Glutamatergic neuron (in vitro differentiated cells): ENCODE measurements at regions not wholly inside any gene's neighbourhood (a gene's known extent, or its start where the extent isn't known, plus 50 kb on each side); places are given as distances from the start of the nearest gene placed in this dataset.

Experiments
- DNase-seq: peaks from one replicate; pipeline ENCODE4 v3.0.0; 2022
- H3K27ac Mint-ChIP-seq: one replicate; pipeline ENCODE4 v1.8.0; 2020; ENCODE audit warnings: mild to moderate bottlenecking, mixed read lengths, inconsistent platforms; ENCODE audit not compliant: unreplicated experiment
- H3K27me3 Mint-ChIP-seq: one replicate; pipeline ENCODE4 v1.8.0; 2020; ENCODE audit warnings: mild to moderate bottlenecking, moderate library complexity, mixed read lengths, inconsistent platforms; ENCODE audit not compliant: unreplicated experiment
- H3K36me3 Mint-ChIP-seq: one replicate; pipeline ENCODE4 v1.8.0; 2020; ENCODE audit warnings: mild to moderate bottlenecking, mixed read lengths, inconsistent platforms; ENCODE audit not compliant: unreplicated experiment
- H3K4me1 Mint-ChIP-seq: one replicate; pipeline ENCODE4 v1.8.0; 2020; ENCODE audit warnings: mild to moderate bottlenecking, low read depth, mixed read lengths, inconsistent platforms; ENCODE audit not compliant: unreplicated experiment
- H3K4me3 Mint-ChIP-seq: one replicate; pipeline ENCODE4 v1.8.0; 2020; ENCODE audit warnings: mild to moderate bottlenecking, mixed read lengths, inconsistent platforms; ENCODE audit not compliant: unreplicated experiment
- H3K9me3 Mint-ChIP-seq: one replicate; pipeline ENCODE4 v1.8.0; 2020; ENCODE audit warnings: mild to moderate bottlenecking, moderate library complexity, mixed read lengths, inconsistent platforms; ENCODE audit not compliant: unreplicated experiment
- TF ChIP-seq, protein P1 (sequence below): fragments of 200-600 bp; sonication (generic); IDR thresholded peaks from one replicate; pipeline ENCODE4 v1.5.0; 2021; ENCODE audit not compliant: partially characterized antibody, unreplicated experiment

DNA sequence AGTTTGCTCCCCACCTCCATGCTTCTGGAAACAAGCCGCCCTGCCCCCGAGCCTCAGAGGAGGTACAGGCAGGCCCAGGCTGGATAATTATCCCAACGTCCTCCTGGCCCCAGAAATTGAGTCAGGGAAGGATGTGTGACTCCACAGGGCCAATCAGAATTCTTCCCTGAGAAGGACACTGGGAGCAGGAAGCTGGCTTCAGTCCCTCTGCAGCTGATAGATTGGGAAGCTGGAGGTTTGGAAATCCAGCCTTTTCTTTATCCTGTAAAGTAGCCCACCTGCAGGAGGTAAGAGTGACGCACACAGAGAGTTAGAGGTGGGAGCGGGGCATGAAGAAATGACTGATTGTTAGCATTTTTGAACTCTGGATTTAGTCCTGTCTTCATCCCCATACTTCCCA is 97.5 kb upstream of the CD82 start:
- peaks cover 8% of the 10 kb centered on the region for H3K27me3 Mint-ChIP-seq
- DNase-seq = no peak

DNA sequence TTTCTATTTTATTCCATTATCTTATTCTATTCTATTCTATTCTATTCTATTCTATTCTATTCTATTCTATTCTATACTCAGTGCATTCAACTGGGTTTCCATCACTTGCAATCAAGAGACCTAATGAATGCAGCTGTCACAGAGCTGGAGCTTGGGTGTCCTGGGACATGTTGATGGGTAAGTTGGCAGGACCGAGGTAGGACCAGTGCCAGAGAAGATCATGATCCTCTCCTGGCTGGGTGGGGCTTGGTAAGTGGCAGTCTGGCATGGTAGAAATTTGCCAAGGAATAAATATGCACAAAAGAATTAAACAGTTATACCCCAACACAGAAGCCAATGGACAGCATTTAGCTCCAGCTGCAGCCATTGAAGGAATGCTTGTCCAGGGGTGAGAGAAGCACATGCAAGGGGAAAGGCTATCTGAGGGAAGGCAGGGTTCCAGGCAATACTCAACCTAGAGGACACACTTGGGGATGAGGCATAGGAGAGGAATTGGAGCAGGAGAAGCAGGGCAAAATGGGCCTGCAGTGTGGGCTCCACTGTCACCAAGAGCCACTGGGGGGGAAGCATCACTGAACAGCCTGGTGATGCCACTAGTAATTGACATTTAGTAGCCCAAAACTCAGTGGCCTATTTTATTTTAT is 97.0 kb upstream of the CD82 start:
- Mint-ChIP-seq H3K27me3 (peaks cover 8% of the 10 kb centered on the region), H3K27ac (no peak overlapping the region), H3K4me1 (no peaks in the 10 kb centered on the region), H3K9me3 (peaks cover 7% of the 10 kb centered on the region), H3K4me3 (no peak overlapping the region), H3K36me3 (peaks cover 16% of the 10 kb centered on the region)
- TF ChIP-seq, protein P1, sequence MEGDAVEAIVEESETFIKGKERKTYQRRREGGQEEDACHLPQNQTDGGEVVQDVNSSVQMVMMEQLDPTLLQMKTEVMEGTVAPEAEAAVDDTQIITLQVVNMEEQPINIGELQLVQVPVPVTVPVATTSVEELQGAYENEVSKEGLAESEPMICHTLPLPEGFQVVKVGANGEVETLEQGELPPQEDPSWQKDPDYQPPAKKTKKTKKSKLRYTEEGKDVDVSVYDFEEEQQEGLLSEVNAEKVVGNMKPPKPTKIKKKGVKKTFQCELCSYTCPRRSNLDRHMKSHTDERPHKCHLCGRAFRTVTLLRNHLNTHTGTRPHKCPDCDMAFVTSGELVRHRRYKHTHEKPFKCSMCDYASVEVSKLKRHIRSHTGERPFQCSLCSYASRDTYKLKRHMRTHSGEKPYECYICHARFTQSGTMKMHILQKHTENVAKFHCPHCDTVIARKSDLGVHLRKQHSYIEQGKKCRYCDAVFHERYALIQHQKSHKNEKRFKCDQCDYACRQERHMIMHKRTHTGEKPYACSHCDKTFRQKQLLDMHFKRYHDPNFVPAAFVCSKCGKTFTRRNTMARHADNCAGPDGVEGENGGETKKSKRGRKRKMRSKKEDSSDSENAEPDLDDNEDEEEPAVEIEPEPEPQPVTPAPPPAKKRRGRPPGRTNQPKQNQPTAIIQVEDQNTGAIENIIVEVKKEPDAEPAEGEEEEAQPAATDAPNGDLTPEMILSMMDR = no peak
- no peak for DNase-seq

More for the DNA sequence above, 97.5 kb upstream of the CD82 start:
- Mint-ChIP-seq H3K4me3 (no peak overlapping the region), H3K36me3 (peaks cover 20% of the 10 kb centered on the region), H3K27ac (no peak overlapping the region), H3K4me1 (no peaks in the 10 kb centered on the region), H3K9me3 (peaks cover 12% of the 10 kb centered on the region)
- TF ChIP-seq, protein P1 = no peak

DNA sequence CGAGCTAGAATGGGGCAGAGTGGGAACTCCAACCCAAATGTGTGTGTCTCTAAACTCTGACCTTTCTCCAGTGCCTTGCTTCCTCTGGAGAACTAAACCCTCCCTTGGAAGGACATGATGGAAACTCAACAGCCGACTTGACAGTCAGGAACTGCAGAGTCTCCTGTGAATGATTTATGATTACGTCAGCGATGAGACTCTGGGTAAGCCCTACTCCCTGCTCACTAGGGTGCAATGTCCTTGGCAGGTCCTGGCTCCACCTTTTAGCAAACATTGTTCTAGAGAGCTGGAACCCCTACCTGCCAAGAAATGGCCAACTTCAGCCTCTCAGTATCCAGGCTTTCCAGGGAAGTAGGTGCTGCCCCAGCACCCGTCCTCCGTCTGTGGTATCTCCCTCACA is 96.1 kb upstream of the CD82 start:
- Mint-ChIP-seq H3K9me3 (peaks cover 6% of the 10 kb centered on the region), H3K27me3 (peaks cover 8% of the 10 kb centered on the region), H3K36me3 (peaks cover 9% of the 10 kb centered on the region), H3K4me3 (no peak overlapping the region), H3K4me1 (no peaks in the 10 kb centered on the region), H3K27ac (no peak overlapping the region)
- TF ChIP-seq, protein P1 = no peak
- no peak for DNase-seq

DNA sequence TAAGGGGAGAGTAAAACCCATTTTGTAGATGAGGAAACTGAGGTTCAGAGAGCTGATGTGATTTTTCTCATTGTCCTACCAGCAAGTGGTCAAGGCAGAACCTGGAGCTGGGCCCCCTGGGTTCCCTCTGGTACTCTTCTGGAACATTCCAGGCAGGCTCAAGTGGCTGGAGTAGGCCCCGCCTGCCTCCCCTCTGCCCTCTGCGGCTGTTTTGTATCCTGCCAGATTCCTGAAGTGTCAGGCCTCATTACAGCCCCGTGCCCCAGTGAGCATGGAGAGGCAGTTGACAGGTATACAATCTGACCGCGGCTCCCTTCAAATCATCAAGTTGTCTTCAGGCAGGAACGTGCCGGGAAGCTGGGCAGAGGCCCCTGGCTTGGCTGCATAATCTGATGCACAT is 94.6 kb upstream of the CD82 start:
- H3K4me3 Mint-ChIP-seq = no peak overlapping the region
- TF ChIP-seq, protein P1 = no peak
- H3K9me3 Mint-ChIP-seq = peaks cover 6% of the 10 kb centered on the region
- H3K4me1 Mint-ChIP-seq = no peaks in the 10 kb centered on the region
- no peak for DNase-seq
- peaks cover 6% of the 10 kb centered on the region for H3K36me3 Mint-ChIP-seq
- peaks cover 9% of the 10 kb centered on the region for H3K27me3 Mint-ChIP-seq
- no peak overlapping the region for H3K27ac Mint-ChIP-seq

DNA sequence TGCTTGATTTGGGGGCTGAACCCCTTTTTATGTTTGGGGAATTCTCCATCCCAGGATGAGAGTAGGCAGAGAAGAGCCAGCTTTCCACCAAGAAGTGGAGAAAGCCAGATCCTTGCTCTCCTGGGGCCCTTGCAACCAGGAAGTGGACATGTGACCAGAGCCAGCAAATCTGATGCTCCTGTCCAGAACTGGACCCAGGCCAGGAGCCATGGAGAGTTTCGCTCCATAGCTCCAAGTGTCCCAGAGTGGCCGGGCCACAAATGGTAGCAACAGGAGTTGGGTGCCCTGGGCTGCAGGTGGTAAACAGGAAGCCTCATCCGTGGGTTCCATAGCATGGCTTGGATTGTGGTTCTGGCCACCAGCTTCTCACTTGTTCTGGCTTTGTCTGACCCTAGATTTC is 93.9 kb upstream of the CD82 start:
- peaks cover 7% of the 10 kb centered on the region for H3K9me3 Mint-ChIP-seq
- TF ChIP-seq, protein P1 = no peak
- H3K4me3 Mint-ChIP-seq = no peak overlapping the region
- peaks cover 15% of the 10 kb centered on the region for H3K27me3 Mint-ChIP-seq
- no peak for DNase-seq
- H3K36me3 Mint-ChIP-seq = peaks cover 9% of the 10 kb centered on the region
- H3K27ac Mint-ChIP-seq = no peak overlapping the region
- no peaks in the 10 kb centered on the region for H3K4me1 Mint-ChIP-seq
